ENCODE measurements at regions not wholly inside any gene's neighbourhood (a gene's known extent, or its start where the extent isn't known, plus 50 kb on each side); places are given as distances from the start of the nearest gene placed in this dataset.

DNA sequence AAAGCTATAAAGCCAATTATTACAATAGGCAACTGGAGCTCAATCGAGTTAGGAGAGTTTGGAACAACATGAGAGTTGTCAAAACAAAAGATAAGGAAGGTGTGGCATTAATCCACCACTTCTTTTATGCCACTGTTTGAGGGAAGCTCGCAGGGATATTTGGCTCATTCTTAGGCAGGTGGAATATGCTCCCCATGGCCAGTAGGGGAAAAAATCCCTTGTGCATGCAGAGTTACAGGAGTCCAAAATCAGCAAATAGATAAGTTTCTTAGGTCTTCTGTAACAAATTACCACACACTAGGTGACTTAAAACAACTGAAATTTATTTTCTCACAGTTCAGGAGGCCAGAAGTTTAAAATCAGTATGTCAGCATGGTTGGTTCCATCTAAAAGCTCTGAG lies 135.4 kb upstream of the SYNPR start:
- TF ChIP-seq SP1 (CRISPR knock-in tag; conservative IDR thresholded peaks at IDR 0.05): no peak
- TF ChIP-seq, protein P1, sequence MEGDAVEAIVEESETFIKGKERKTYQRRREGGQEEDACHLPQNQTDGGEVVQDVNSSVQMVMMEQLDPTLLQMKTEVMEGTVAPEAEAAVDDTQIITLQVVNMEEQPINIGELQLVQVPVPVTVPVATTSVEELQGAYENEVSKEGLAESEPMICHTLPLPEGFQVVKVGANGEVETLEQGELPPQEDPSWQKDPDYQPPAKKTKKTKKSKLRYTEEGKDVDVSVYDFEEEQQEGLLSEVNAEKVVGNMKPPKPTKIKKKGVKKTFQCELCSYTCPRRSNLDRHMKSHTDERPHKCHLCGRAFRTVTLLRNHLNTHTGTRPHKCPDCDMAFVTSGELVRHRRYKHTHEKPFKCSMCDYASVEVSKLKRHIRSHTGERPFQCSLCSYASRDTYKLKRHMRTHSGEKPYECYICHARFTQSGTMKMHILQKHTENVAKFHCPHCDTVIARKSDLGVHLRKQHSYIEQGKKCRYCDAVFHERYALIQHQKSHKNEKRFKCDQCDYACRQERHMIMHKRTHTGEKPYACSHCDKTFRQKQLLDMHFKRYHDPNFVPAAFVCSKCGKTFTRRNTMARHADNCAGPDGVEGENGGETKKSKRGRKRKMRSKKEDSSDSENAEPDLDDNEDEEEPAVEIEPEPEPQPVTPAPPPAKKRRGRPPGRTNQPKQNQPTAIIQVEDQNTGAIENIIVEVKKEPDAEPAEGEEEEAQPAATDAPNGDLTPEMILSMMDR (IDR thresholded peaks at IDR 0.05): no peak
- no peak for TF ChIP-seq CBFB (CRISPR knock-in tag; IDR thresholded peaks at IDR 0.05; ENCODE audit: low read depth)
- TF ChIP-seq CREB1 (CRISPR knock-in tag; IDR thresholded peaks at IDR 0.05): no peak
- TF ChIP-seq, protein P2, sequence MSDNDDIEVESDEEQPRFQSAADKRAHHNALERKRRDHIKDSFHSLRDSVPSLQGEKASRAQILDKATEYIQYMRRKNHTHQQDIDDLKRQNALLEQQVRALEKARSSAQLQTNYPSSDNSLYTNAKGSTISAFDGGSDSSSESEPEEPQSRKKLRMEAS (CRISPR knock-in tag; IDR thresholded peaks at IDR 0.05): no peak
- TF ChIP-seq RORB (CRISPR knock-in tag; IDR thresholded peaks at IDR 0.05): no peak
- TF ChIP-seq SMAD3 (CRISPR knock-in tag; IDR thresholded peaks at IDR 0.05; ENCODE audit: borderline replicate concordance): no peak
- TF ChIP-seq ZNF423 (CRISPR knock-in tag; IDR thresholded peaks at IDR 0.05): no peak
- TF ChIP-seq, protein P3, sequence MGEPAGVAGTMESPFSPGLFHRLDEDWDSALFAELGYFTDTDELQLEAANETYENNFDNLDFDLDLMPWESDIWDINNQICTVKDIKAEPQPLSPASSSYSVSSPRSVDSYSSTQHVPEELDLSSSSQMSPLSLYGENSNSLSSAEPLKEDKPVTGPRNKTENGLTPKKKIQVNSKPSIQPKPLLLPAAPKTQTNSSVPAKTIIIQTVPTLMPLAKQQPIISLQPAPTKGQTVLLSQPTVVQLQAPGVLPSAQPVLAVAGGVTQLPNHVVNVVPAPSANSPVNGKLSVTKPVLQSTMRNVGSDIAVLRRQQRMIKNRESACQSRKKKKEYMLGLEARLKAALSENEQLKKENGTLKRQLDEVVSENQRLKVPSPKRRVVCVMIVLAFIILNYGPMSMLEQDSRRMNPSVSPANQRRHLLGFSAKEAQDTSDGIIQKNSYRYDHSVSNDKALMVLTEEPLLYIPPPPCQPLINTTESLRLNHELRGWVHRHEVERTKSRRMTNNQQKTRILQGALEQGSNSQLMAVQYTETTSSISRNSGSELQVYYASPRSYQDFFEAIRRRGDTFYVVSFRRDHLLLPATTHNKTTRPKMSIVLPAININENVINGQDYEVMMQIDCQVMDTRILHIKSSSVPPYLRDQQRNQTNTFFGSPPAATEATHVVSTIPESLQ (CRISPR knock-in tag; IDR thresholded peaks at IDR 0.05): no peak
- no peak for TF ChIP-seq FOXJ3 (CRISPR knock-in tag; IDR thresholded peaks at IDR 0.05; ENCODE audit: borderline replicate concordance)
- TF ChIP-seq, protein P4, sequence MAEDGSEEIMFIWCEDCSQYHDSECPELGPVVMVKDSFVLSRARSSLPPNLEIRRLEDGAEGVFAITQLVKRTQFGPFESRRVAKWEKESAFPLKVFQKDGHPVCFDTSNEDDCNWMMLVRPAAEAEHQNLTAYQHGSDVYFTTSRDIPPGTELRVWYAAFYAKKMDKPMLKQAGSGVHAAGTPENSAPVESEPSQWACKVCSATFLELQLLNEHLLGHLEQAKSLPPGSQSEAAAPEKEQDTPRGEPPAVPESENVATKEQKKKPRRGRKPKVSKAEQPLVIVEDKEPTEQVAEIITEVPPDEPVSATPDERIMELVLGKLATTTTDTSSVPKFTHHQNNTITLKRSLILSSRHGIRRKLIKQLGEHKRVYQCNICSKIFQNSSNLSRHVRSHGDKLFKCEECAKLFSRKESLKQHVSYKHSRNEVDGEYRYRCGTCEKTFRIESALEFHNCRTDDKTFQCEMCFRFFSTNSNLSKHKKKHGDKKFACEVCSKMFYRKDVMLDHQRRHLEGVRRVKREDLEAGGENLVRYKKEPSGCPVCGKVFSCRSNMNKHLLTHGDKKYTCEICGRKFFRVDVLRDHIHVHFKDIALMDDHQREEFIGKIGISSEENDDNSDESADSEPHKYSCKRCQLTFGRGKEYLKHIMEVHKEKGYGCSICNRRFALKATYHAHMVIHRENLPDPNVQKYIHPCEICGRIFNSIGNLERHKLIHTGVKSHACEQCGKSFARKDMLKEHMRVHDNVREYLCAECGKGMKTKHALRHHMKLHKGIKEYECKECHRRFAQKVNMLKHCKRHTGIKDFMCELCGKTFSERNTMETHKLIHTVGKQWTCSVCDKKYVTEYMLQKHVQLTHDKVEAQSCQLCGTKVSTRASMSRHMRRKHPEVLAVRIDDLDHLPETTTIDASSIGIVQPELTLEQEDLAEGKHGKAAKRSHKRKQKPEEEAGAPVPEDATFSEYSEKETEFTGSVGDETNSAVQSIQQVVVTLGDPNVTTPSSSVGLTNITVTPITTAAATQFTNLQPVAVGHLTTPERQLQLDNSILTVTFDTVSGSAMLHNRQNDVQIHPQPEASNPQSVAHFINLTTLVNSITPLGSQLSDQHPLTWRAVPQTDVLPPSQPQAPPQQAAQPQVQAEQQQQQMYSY (CRISPR knock-in tag; IDR thresholded peaks at IDR 0.05): no peak
- no peak for TF ChIP-seq MYBL2 (CRISPR knock-in tag; IDR thresholded peaks at IDR 0.05)
